Ascending aorta (tissue), 2 donors: ENCODE measurements at regions not wholly inside any gene's neighbourhood (a gene's known extent, or its start where the extent isn't known, plus 50 kb on each side); places are given as distances from the start of the nearest gene placed in this dataset.

Experiments used
- DNase-seq, 2 donors: peaks; one replicate each; pipeline ENCODE4 v3.0.0-alpha.2; 2019; ENCODE audit warnings: low spot score in 2 of 2
- H3K27ac ChIP-seq, 2 donors: fragments of 200-600 bp; sonication (generic); one replicate each; pipeline ENCODE4 v1.5.1; 2016 to 2017; ENCODE audit warnings: mild to moderate bottlenecking in 1 of 2
- H3K27me3 ChIP-seq: fragments of 200-600 bp; sonication (generic); one replicate; pipeline ENCODE4 v1.5.1; 2017
- H3K36me3 ChIP-seq, 2 donors: fragments of 200-600 bp; sonication (generic); one replicate each; pipeline ENCODE4 v1.5.1; 2016
- H3K4me1 ChIP-seq, 2 donors: fragments of 200-600 bp; sonication (generic); one replicate each; pipeline ENCODE4 v1.5.1; 2016 to 2017; ENCODE audit warnings: mild to moderate bottlenecking in 1 of 2
- H3K4me3 ChIP-seq, 2 donors: fragments of 200-600 bp; sonication (generic); one replicate each; pipeline ENCODE4 v1.5.1; 2016 to 2017; ENCODE audit warnings: mild to moderate bottlenecking in 1 of 2
- H3K9me3 ChIP-seq, 2 donors: fragments of 200-600 bp; sonication (generic); one replicate each; pipeline ENCODE4 v1.5.1; 2016
- intact Hi-C: fragments of 100-400 bp; cut with DNase I; formaldehyde crosslinking; loops from one replicate; pipeline ENCODE4 v1.15.1; 2023
- TF ChIP-seq, protein P1 (sequence below), 3 experiments: fragments of 200-600 bp in 2 of 3; fragments of 450-650 bp in 1 of 3; sonication (generic) in 2 of 3; IDR thresholded peaks; one replicate each; pipeline ENCODE4 v1.5.1; 2016 to 2019; ENCODE audit warnings: antibody characterized with exemption in 3 of 3, mild to moderate bottlenecking in 1 of 3, moderate library complexity in 1 of 3

GRCh38 chr11:123250892-123251656 lies 56.0 kb upstream of the CLMP start:
- H3K27ac ChIP-seq: no peak overlapping the region
- no peaks in the 10 kb centered on the region for H3K27me3 ChIP-seq
- no peaks in the 10 kb centered on the region for H3K9me3 ChIP-seq
- H3K4me3 ChIP-seq: no peak overlapping the region
- H3K4me1 ChIP-seq: peaks cover 0 to 4% of the 10 kb centered on the region in 2 donors
- TF ChIP-seq, protein P1, sequence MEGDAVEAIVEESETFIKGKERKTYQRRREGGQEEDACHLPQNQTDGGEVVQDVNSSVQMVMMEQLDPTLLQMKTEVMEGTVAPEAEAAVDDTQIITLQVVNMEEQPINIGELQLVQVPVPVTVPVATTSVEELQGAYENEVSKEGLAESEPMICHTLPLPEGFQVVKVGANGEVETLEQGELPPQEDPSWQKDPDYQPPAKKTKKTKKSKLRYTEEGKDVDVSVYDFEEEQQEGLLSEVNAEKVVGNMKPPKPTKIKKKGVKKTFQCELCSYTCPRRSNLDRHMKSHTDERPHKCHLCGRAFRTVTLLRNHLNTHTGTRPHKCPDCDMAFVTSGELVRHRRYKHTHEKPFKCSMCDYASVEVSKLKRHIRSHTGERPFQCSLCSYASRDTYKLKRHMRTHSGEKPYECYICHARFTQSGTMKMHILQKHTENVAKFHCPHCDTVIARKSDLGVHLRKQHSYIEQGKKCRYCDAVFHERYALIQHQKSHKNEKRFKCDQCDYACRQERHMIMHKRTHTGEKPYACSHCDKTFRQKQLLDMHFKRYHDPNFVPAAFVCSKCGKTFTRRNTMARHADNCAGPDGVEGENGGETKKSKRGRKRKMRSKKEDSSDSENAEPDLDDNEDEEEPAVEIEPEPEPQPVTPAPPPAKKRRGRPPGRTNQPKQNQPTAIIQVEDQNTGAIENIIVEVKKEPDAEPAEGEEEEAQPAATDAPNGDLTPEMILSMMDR (IDR thresholded peaks at IDR 0.05): no peak
- intact Hi-C loops: no loop called here
- H3K36me3 ChIP-seq: no peaks in the 10 kb centered on the region
- no peak for DNase-seq

DNA sequence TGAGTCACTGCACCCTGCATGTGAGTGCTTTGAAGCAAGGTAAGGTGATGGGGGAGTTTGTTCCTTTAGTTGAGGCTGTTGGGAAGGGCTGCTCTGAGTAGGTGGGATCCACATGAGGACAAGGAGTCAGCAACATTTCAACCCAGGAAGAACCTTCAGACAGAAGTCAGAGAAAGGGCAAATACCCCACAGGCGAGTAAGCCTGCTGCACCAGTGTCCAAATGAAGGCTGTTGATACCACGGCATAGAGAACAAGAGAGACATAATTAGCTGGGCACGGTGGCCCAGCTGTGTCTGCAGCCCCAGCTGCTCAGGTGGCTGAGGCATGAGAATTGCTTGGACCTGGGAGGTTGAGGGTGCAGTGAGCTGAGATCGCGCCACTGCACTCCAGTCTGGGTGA lies 54.3 kb upstream of the CLMP start:
- intact Hi-C loops: no loop called here
- Histone ChIP-seq H3K27me3 (no peaks in the 10 kb centered on the region), H3K9me3 (no peaks in the 10 kb centered on the region), H3K4me3 (no peak overlapping the region), H3K27ac (no peak overlapping the region), H3K36me3 (no peaks in the 10 kb centered on the region), H3K4me1 (peaks cover 0 to 4% of the 10 kb centered on the region in 2 donors)
- TF ChIP-seq, protein P1 (IDR thresholded peaks at IDR 0.05): no peak
- no peak for DNase-seq

- intact Hi-C loops: loop anchor here (1.0 kb wide), 2 partner anchors 137 to 145 kb away; no protein-coding TSS in a partner anchor
- Histone ChIP-seq H3K4me3 (no peak overlapping the region), H3K27me3 (no peaks in the 10 kb centered on the region), H3K9me3 (no peaks in the 10 kb centered on the region), H3K27ac (no peak overlapping the region), H3K4me1 (peaks cover 0 to 4% of the 10 kb centered on the region in 2 donors), H3K36me3 (no peaks in the 10 kb centered on the region)
- TF ChIP-seq, protein P1 (IDR thresholded peaks at IDR 0.05): no peak
- DNase-seq: no peak
Observed at GRCh38 chr11:123247813-123248379, 52.8 kb upstream of the CLMP start.

- Histone ChIP-seq H3K27ac (no peak overlapping the region), H3K9me3 (no peaks in the 10 kb centered on the region), H3K4me3 (no peak overlapping the region), H3K27me3 (no peaks in the 10 kb centered on the region), H3K4me1 (peaks cover 0 to 4% of the 10 kb centered on the region in 2 donors), H3K36me3 (no peaks in the 10 kb centered on the region)
- no peak for DNase-seq
- intact Hi-C loops: loop anchor here (1.0 kb wide), 2 partner anchors 136 to 144 kb away; no protein-coding TSS in a partner anchor
- TF ChIP-seq, protein P1 (IDR thresholded peaks at IDR 0.05): no peak
Observed at GRCh38 chr11:123247496-123247799, 52.4 kb upstream of the CLMP start.

DNA sequence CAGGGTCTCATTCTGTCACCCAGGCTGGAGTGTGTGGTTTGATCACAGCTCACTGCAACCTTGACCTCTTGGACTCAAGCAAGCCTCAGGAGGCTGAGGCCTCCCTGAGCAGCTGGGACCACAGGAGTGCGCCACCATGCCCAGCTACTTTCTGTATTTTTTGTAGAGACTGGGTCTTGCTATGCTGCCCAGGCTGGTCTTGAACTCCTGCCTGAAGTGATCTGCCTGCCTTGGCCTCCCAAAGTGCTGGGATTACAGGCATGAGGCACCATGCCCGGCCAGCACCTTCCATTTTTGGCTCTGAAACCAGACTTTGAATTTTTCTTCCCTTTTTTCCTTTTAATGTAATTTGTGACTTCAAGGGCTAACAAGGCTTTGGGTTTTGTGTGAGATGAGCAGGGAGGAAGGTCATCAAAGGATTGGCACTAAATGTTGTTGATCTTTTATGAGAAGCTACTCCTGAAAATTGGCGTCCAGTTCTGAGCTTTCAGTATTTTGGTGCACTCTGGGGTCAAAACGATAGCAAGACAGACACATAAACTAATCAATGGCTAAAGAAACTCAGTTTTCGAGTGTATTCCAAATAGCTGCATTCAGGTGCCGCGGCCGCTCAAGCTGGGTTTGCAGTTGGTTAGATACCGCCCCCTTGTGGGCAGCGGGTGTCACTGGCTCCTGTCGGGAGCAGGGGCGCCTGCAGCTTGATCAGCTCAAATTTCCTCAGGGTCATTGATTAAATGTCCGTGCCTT lies 51.9 kb upstream of the CLMP start:
- peaks cover 0 to 4% of the 10 kb centered on the region in 2 donors for H3K4me1 ChIP-seq
- H3K27ac ChIP-seq: no peak overlapping the region
- H3K36me3 ChIP-seq: no peaks in the 10 kb centered on the region
- intact Hi-C loops: loop anchor here (1.0 kb wide), 2 partner anchors 136 to 144 kb away; no protein-coding TSS in a partner anchor
- DNase-seq: peak in 1 of 2 donors; percentile 89
- no peaks in the 10 kb centered on the region for H3K9me3 ChIP-seq
- H3K4me3 ChIP-seq: peak overlapping the region in 1 of 2 donors; percentile 24
- TF ChIP-seq, protein P1 (IDR thresholded peaks at IDR 0.05): peak; percentile 90 to 98 (median 95)
- H3K27me3 ChIP-seq: no peaks in the 10 kb centered on the region
